T-cell (primary cell): ENCODE measurements at regions not wholly inside any gene's neighbourhood (a gene's known extent, or its start where the extent isn't known, plus 50 kb on each side); places are given as distances from the start of the nearest gene placed in this dataset.
"Not testable (repeated sequence)": the region's sequence is repeated elsewhere in the genome, so short reads cannot be mapped to it uniquely, and the experiment has no call there.

Source experiments
- ATAC-seq, 4 experiments: fragments of 200-7000 bp in 3 of 4; fragments of 150-1000 bp in 1 of 4; cut with Tn5 transposase; replicated peaks in 1 of 4; 1 replicate in 3 of 4; 2 replicates in 1 of 4; pipeline ENCODE4 v1.10.0; 2021; ENCODE audit warnings: moderate library complexity in 3 of 4, mild to moderate bottlenecking in 2 of 4, moderate number of reproducible peaks in 1 of 4
- CTCF ChIA-PET, 2 donors: fragments of 300-600 bp; sonication (Branson Sonifier 250); formaldehyde crosslinking; loops; one replicate each; lab custom pipeline; 2022; ENCODE audit warnings: antibody characterized with exemption in 2 of 2; lab: Charles Lee
- POLR2A ChIA-PET, 2 donors: fragments of 300-600 bp; sonication (Branson Sonifier 250); formaldehyde crosslinking; loops; one replicate each; lab custom pipeline; 2022; ENCODE audit warnings: antibody characterized with exemption in 2 of 2; lab: Charles Lee
- DNase-seq, 35 experiments: peaks; one replicate each; pipeline versions ENCODE4 v3.0.0 to v3.0.0-alpha.2; 2013 to 2023
- H3K27ac ChIP-seq: one replicate; pipeline ENCODE4 v1.5.1; 2013; ENCODE audit warnings: low read length
- H3K27me3 ChIP-seq, 2 experiments: replicated peaks in 1 of 2; 1 replicate in 1 of 2; 2 replicates in 1 of 2; pipeline versions ENCODE4 v1.6.1 to v1.7.0; 2013; ENCODE audit warnings: low read length in 1 of 2, mixed read lengths in 1 of 2; ENCODE audit not compliant: control insufficient read depth in 2 of 2, insufficient read depth in 2 of 2; ENCODE audit errors: extremely low read depth in 1 of 2
- H3K36me3 ChIP-seq, 2 donors: 1 replicate in 1 of 2; 2 replicates in 1 of 2; pipeline versions ENCODE4 v1.6.1 to v1.7.0; 2013; ENCODE audit warnings: low read length in 1 of 2; ENCODE audit not compliant: control insufficient read depth in 2 of 2, insufficient read depth in 1 of 2; ENCODE audit errors: extremely low read depth in 1 of 2
- H3K4me1 ChIP-seq, 2 experiments: 1 replicate in 1 of 2; 2 replicates in 1 of 2; pipeline versions ENCODE4 v1.6.1 to v1.7.0; 2013; ENCODE audit warnings: low read length in 2 of 2, mixed read lengths in 1 of 2; ENCODE audit not compliant: insufficient read depth in 2 of 2, control insufficient read depth in 1 of 2; ENCODE audit errors: extremely low read depth in 1 of 2
- H3K4me3 ChIP-seq, 2 donors: 1 replicate in 1 of 2; 2 replicates in 1 of 2; pipeline versions ENCODE4 v1.5.1 to v1.7.0; 2013; ENCODE audit warnings: mild to moderate bottlenecking in 2 of 2, low read length in 1 of 2, moderate library complexity in 1 of 2; ENCODE audit not compliant: control insufficient read depth in 1 of 2; ENCODE audit errors: extremely low read depth in 1 of 2
- H3K9me3 ChIP-seq: 2 replicates; pipeline ENCODE4 v1.7.0; 2013
- H3K27ac Mint-ChIP-seq, 2 donors: one replicate each; pipeline ENCODE4 v1.8.0; 2020 to 2021; ENCODE audit warnings: mild to moderate bottlenecking in 2 of 2, mixed read lengths in 2 of 2
- H3K27me3 Mint-ChIP-seq, 2 donors: one replicate each; pipeline ENCODE4 v1.8.0; 2021 to 2022; ENCODE audit warnings: mixed read lengths in 2 of 2
- H3K36me3 Mint-ChIP-seq: one replicate; pipeline ENCODE4 v1.8.0; 2021; ENCODE audit warnings: mixed read lengths
- H3K4me1 Mint-ChIP-seq, 3 donors: one replicate each; pipeline ENCODE4 v1.8.0; 2020 to 2022; ENCODE audit warnings: mixed read lengths in 3 of 3, mild to moderate bottlenecking in 1 of 3
- H3K4me3 Mint-ChIP-seq, 3 donors: one replicate each; pipeline ENCODE4 v1.8.0; 2020 to 2022; ENCODE audit warnings: mild to moderate bottlenecking in 3 of 3, mixed read lengths in 3 of 3, moderate library complexity in 3 of 3
- H3K9me3 Mint-ChIP-seq, 3 donors: one replicate each; pipeline ENCODE4 v1.8.0; 2020 to 2022; ENCODE audit warnings: mixed read lengths in 3 of 3
- WGBS: methylation state at CpG from one replicate; pipeline ENCODE4 v1.1.5; 2013; ENCODE audit warnings: missing lambda C conversion rate; ENCODE audit not compliant: insufficient coverage; 5-methylcytosine and 5-hydroxymethylcytosine counted together

GRCh38 chr15:35247150-35247549 lies 162.1 kb upstream of the NANOGP8 start:
- ATAC-seq (no peak), DNase-seq (no peak)
- H3K4me1 Mint-ChIP-seq = no peaks in the 10 kb centered on the region
- Histone ChIP-seq H3K9me3 (no peaks in the 10 kb centered on the region), H3K4me1 (no peaks in the 10 kb centered on the region), H3K4me3 (no peak overlapping the region), H3K27me3 (no peaks in the 10 kb centered on the region), H3K36me3 (no peaks in the 10 kb centered on the region), H3K27ac (no peak overlapping the region)
- ChIA-PET POLR2A (no interaction called here), CTCF (no interaction called here)
- no peak overlapping the region for H3K4me3 Mint-ChIP-seq
- H3K27me3 Mint-ChIP-seq = no peaks in the 10 kb centered on the region
- H3K9me3 Mint-ChIP-seq = no peaks in the 10 kb centered on the region
- no peak overlapping the region for H3K27ac Mint-ChIP-seq
- no peaks in the 10 kb centered on the region for H3K36me3 Mint-ChIP-seq

GRCh38 chr15:35246451-35246850 lies 161.4 kb upstream of the NANOGP8 start:
- H3K27ac Mint-ChIP-seq = no peak overlapping the region
- DNase-seq = no peak
- H3K36me3 Mint-ChIP-seq = no peaks in the 10 kb centered on the region
- Histone ChIP-seq H3K4me3 (no peak overlapping the region), H3K27ac (no peak overlapping the region), H3K36me3 (no peaks in the 10 kb centered on the region), H3K27me3 (no peaks in the 10 kb centered on the region), H3K9me3 (no peaks in the 10 kb centered on the region), H3K4me1 (no peaks in the 10 kb centered on the region)
- POLR2A ChIA-PET = no interaction called here
- H3K9me3 Mint-ChIP-seq = no peaks in the 10 kb centered on the region
- 80% methylated on average over 2 of the region's 4 CpGs for WGBS
- no peak for ATAC-seq
- H3K4me1 Mint-ChIP-seq = no peaks in the 10 kb centered on the region
- CTCF ChIA-PET = no interaction called here
- H3K4me3 Mint-ChIP-seq = no peak overlapping the region
- no peaks in the 10 kb centered on the region for H3K27me3 Mint-ChIP-seq

DNA sequence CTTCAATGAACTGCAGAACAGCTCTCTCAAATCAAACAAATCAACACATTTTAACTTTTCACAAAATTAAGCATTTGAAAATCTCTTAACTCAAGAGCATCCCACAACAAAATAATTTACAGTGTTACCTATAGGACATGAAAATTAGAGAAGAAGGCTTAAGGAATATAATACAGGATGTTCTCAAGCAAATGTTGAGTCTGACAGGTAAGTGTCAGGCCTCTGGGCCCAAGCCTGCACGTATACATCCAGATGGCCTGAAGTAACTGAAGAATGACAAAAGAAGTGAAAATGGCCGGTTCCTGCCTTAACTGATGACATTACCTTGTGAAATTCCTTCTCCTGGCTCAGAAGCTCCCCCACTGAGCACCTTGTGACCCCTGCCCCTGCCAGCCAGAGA lies 160.6 kb upstream of the NANOGP8 start:
- H3K36me3 Mint-ChIP-seq, H3K27me3 ChIP-seq, H3K9me3 ChIP-seq, H3K27ac Mint-ChIP-seq, H3K4me1 ChIP-seq, H3K4me3 ChIP-seq, DNase-seq, H3K36me3 ChIP-seq, CTCF ChIA-PET, H3K27me3 Mint-ChIP-seq, H3K4me3 Mint-ChIP-seq, H3K9me3 Mint-ChIP-seq, POLR2A ChIA-PET, ATAC-seq, H3K4me1 Mint-ChIP-seq, H3K27ac ChIP-seq: not testable (repeated sequence)
- no CpG with 5 or more reads among the region's 2 CpGs for WGBS

DNA sequence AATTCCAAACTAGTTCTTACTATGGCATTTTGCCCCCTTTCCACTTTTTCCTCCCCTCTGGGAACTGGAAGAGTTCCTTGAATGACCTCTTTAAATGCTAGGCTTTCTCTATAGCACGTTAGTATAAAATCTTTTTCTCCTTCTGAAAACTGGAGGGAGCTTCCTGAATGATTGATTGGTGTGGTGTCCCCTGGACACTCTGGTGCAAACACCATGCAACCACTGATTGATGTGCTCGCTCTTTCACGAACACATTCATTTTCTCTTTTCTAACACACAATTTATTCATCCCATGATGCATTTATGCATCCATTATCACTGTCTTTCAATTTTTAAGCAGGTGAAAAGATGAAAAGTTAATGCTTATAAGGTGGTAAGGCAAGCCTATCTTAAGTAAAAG lies 159.1 kb upstream of the NANOGP8 start:
- Histone ChIP-seq H3K4me3 (no peak overlapping the region), H3K4me1 (no peaks in the 10 kb centered on the region), H3K27ac (no peak overlapping the region), H3K27me3 (no peaks in the 10 kb centered on the region), H3K9me3 (no peaks in the 10 kb centered on the region), H3K36me3 (no peaks in the 10 kb centered on the region)
- no peak overlapping the region for H3K4me3 Mint-ChIP-seq
- no peaks in the 10 kb centered on the region for H3K36me3 Mint-ChIP-seq
- no peaks in the 10 kb centered on the region for H3K4me1 Mint-ChIP-seq
- WGBS = no CpG with 5 or more reads among the region's 3 CpGs
- CTCF ChIA-PET = interaction anchor here in 1 of 2 donors (0.6 kb wide), 1 partner anchor 26 kb away, joined by 3 read pairs; no protein-coding TSS in a partner anchor
- POLR2A ChIA-PET = no interaction called here
- no peaks in the 10 kb centered on the region for H3K27me3 Mint-ChIP-seq
- H3K27ac Mint-ChIP-seq = no peak overlapping the region
- H3K9me3 Mint-ChIP-seq = no peaks in the 10 kb centered on the region
- ATAC-seq (no peak), DNase-seq (no peak)

DNA sequence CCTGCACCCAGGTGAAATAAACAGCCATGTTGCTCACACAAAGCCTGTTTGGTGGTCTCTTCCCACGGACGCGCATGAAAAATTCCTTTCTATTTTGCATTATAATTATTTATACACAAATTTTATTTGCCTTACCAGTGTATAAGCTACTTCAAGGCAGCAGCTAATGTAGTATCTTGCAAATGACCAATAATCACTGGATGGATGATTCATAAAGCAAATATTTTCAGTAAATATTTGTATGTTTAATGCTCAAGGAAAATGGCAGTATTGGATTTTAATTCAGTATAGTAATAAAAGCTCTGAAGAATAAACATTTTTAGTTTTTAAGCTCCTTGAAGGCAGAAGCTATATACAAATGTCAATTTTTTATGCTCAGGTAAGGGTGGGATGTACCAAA lies 158.7 kb upstream of the NANOGP8 start:
- H3K9me3 ChIP-seq = no peaks in the 10 kb centered on the region
- H3K27me3 ChIP-seq = no peaks in the 10 kb centered on the region
- H3K36me3 ChIP-seq = no peaks in the 10 kb centered on the region
- no peak overlapping the region for H3K27ac ChIP-seq
- no peak for ATAC-seq
- no peaks in the 10 kb centered on the region for H3K9me3 Mint-ChIP-seq
- no peaks in the 10 kb centered on the region for H3K4me1 Mint-ChIP-seq
- H3K4me1 ChIP-seq = no peaks in the 10 kb centered on the region
- H3K27ac Mint-ChIP-seq = no peak overlapping the region
- ChIA-PET POLR2A (no interaction called here), CTCF (no interaction called here)
- no peaks in the 10 kb centered on the region for H3K36me3 Mint-ChIP-seq
- no peak overlapping the region for H3K4me3 Mint-ChIP-seq
- no CpG with 5 or more reads among the region's 3 CpGs for WGBS
- H3K27me3 Mint-ChIP-seq = no peaks in the 10 kb centered on the region
- DNase-seq = no peak
- H3K4me3 ChIP-seq = no peak overlapping the region

- DNase-seq, CTCF ChIA-PET, H3K9me3 Mint-ChIP-seq, H3K27me3 Mint-ChIP-seq, H3K27me3 ChIP-seq, H3K4me1 Mint-ChIP-seq, POLR2A ChIA-PET, H3K36me3 ChIP-seq, ATAC-seq, H3K27ac ChIP-seq, H3K4me3 ChIP-seq, H3K4me3 Mint-ChIP-seq, H3K27ac Mint-ChIP-seq, H3K9me3 ChIP-seq, H3K36me3 Mint-ChIP-seq, H3K4me1 ChIP-seq: not testable (repeated sequence)
- WGBS = 40% methylated on average over 1 of the region's 6 CpGs
These were observed 154.6 kb upstream of the NANOGP8 start for GRCh38 chr15:35239693-35240092.

- CTCF ChIA-PET, H3K4me3 ChIP-seq, POLR2A ChIA-PET, H3K27ac Mint-ChIP-seq, H3K9me3 ChIP-seq, H3K27me3 Mint-ChIP-seq, DNase-seq, H3K27ac ChIP-seq, H3K4me3 Mint-ChIP-seq, H3K9me3 Mint-ChIP-seq, H3K4me1 Mint-ChIP-seq, H3K36me3 ChIP-seq, H3K27me3 ChIP-seq, H3K36me3 Mint-ChIP-seq, ATAC-seq, H3K4me1 ChIP-seq: not testable (repeated sequence)
- no CpG with 5 or more reads among the region's 3 CpGs for WGBS
These were observed 153.4 kb upstream of the NANOGP8 start for GRCh38 chr15:35238448-35238847.
